ENCODE measurements at regions not wholly inside any gene's neighbourhood (a gene's known extent, or its start where the extent isn't known, plus 50 kb on each side); places are given as distances from the start of the nearest gene placed in this dataset.

- TF ChIP-seq EZH2 (IDR thresholded peaks at IDR 0.05; ENCODE audit: borderline replicate concordance, low read depth, low read length, severe bottlenecking) (no peak), CTCF (IDR thresholded peaks at IDR 0.05; ENCODE audit: extremely low read depth in 1 of 2, insufficient read depth in 1 of 2, low read depth in 1 of 2, low read length in 2 of 2) (no peak), GATA2 (IDR thresholded peaks at IDR 0.05; ENCODE audit: insufficient read depth, insufficient read length, low read depth, low read length) (no peak)
Observed at GRCh38 chr21:24850121-24850520, 757.2 kb downstream of the MRPL39 start.

Measured in endothelial cell of umbilical vein (primary cell).